IMR-90 (cell line): ENCODE measurements at regions not wholly inside any gene's neighbourhood (a gene's known extent, or its start where the extent isn't known, plus 50 kb on each side); places are given as distances from the start of the nearest gene placed in this dataset.

Experiments
- ATAC-seq: fragments of 200-7000 bp; cut with Tn5 transposase; 2 replicates; pipeline ENCODE4 v1.9.1; 2020; ENCODE audit warnings: low read depth, mild to moderate bottlenecking, moderate library complexity
- BruUV-seq: library from RNA; stranded (reverse); fragments of 400-500 nt; replicated peaks from 2 replicates; lab custom pipeline; 2021; lab: Mats Ljungman, UMichigan
- CTCF ChIA-PET: fragments of 300-600 bp; formaldehyde crosslinking; extraction: SDS; loops from one replicate; lab custom pipeline; 2021; ENCODE audit warnings: antibody characterized with exemption; lab: Yijun Ruan, JAX
- POLR2A ChIA-PET: fragments of 300-600 bp; sonication (Branson Sonifier 250); formaldehyde crosslinking; loops from one replicate; lab custom pipeline; 2022; ENCODE audit warnings: antibody characterized with exemption; ENCODE audit not compliant: unreplicated experiment; lab: Charles Lee
- DNase-seq: peaks from one replicate; pipeline ENCODE4 v3.0.0; 2013
- H2AFZ ChIP-seq: replicated peaks from 2 replicates; pipeline ENCODE3; 2013; ENCODE audit warnings: low read length, mild to moderate bottlenecking; ENCODE audit not compliant: poor library complexity
- H2AK5ac ChIP-seq: 2 replicates; pipeline ENCODE4 v1.6.1; 2013; ENCODE audit warnings: low read depth, low read length, inconsistent platforms
- H2AK9ac ChIP-seq: replicated peaks from 2 replicates; pipeline ENCODE3; 2013; ENCODE audit warnings: mild to moderate bottlenecking, low read depth, low read length, moderate library complexity; ENCODE audit not compliant: poor library complexity
- H2BK120ac ChIP-seq: 2 replicates; pipeline ENCODE4 v1.6.1; 2013; ENCODE audit warnings: low read depth, low read length, inconsistent platforms
- H2BK15ac ChIP-seq: 3 replicates; pipeline ENCODE4 v1.6.1; 2013; ENCODE audit warnings: low read depth, low read length, inconsistent platforms
- H2BK20ac ChIP-seq: 2 replicates; pipeline ENCODE4 v1.6.1; 2013; ENCODE audit warnings: low read depth, mild to moderate bottlenecking, inconsistent platforms, low read length, moderate library complexity
- H2BK5ac ChIP-seq: 2 replicates; pipeline ENCODE4 v1.6.1; 2013; ENCODE audit warnings: mild to moderate bottlenecking, low read depth, low read length, inconsistent platforms; ENCODE audit not compliant: poor library complexity, severe bottlenecking
- H3K14ac ChIP-seq: replicated peaks from 2 replicates; pipeline ENCODE4 v1.6.1; 2013; ENCODE audit warnings: low read depth, low read length, inconsistent platforms
- H3K18ac ChIP-seq: 2 replicates; pipeline ENCODE4 v1.6.1; 2013; ENCODE audit warnings: low read depth, low read length, control low read depth
- H3K23ac ChIP-seq: 2 replicates; pipeline ENCODE4 v1.6.1; 2013; ENCODE audit warnings: low read depth, low read length, inconsistent platforms
- H3K27ac ChIP-seq: 2 replicates; pipeline ENCODE4 v1.5.1; 2013; ENCODE audit warnings: mild to moderate bottlenecking, control low read depth, low read length; ENCODE audit not compliant: insufficient read depth
- H3K27me3 ChIP-seq: 2 replicates; pipeline ENCODE4 v1.6.1; 2013; ENCODE audit warnings: low read length; ENCODE audit not compliant: control insufficient read depth, insufficient read depth
- H3K36me3 ChIP-seq: 2 replicates; pipeline ENCODE4 v1.6.1; 2013; ENCODE audit warnings: low read length, mixed read lengths; ENCODE audit not compliant: control insufficient read depth, insufficient read depth
- H3K4ac ChIP-seq: 2 replicates; pipeline ENCODE4 v1.6.1; 2013; ENCODE audit warnings: low read depth, low read length, inconsistent platforms
- H3K4me1 ChIP-seq: 2 replicates; pipeline ENCODE4 v1.6.1; 2013; ENCODE audit warnings: low read length, mixed read lengths; ENCODE audit not compliant: control insufficient read depth, insufficient read depth
- H3K4me2 ChIP-seq: 2 replicates; pipeline ENCODE4 v1.6.1; 2013; ENCODE audit warnings: low read depth, mild to moderate bottlenecking, control low read depth, low read length, moderate library complexity
- H3K4me3 ChIP-seq: 2 replicates; pipeline ENCODE4 v1.5.1; 2013; ENCODE audit warnings: low read depth, mild to moderate bottlenecking, control low read depth, low read length, moderate library complexity; ENCODE audit not compliant: insufficient read depth
- H3K56ac ChIP-seq: 2 replicates; pipeline ENCODE4 v1.6.1; 2013; ENCODE audit warnings: low read length, inconsistent platforms; ENCODE audit not compliant: insufficient read depth; ENCODE audit errors: extremely low read depth
- H3K79me1 ChIP-seq, 2 experiments: 2 replicates each; pipeline ENCODE4 v1.6.1; 2013; ENCODE audit warnings: low read length in 2 of 2, inconsistent platforms in 1 of 2, low read depth in 1 of 2
- H3K9ac ChIP-seq: 2 replicates; pipeline ENCODE4 v1.6.1; 2013; ENCODE audit warnings: low read depth, low read length, control low read depth
- H3K9me1 ChIP-seq: 2 replicates; pipeline ENCODE4 v1.6.1; 2013; ENCODE audit warnings: low read length, inconsistent platforms; ENCODE audit not compliant: insufficient read depth
- H3K9me3 ChIP-seq: 2 replicates; pipeline ENCODE4 v1.6.1; 2013; ENCODE audit warnings: low read length; ENCODE audit not compliant: control insufficient read depth, insufficient read depth
- H4K20me1 ChIP-seq: 2 replicates; pipeline ENCODE4 v1.6.1; 2013; ENCODE audit warnings: low read length, inconsistent platforms; ENCODE audit not compliant: insufficient read depth
- H4K5ac ChIP-seq: 2 replicates; pipeline ENCODE4 v1.6.1; 2013; ENCODE audit warnings: mild to moderate bottlenecking, low read depth, low read length, control low read depth
- H4K8ac ChIP-seq, 2 experiments: 2 replicates each; pipeline ENCODE4 v1.6.1; 2013; ENCODE audit warnings: low read depth in 2 of 2, low read length in 2 of 2, control low read depth in 1 of 2, inconsistent platforms in 1 of 2
- H4K91ac ChIP-seq: 2 replicates; pipeline ENCODE4 v1.6.1; 2013; ENCODE audit warnings: low read depth, low read length, inconsistent platforms; ENCODE audit not compliant: insufficient read depth
- CHD1 ChIP-seq: IDR thresholded peaks from 2 replicates; pipeline ENCODE4 v1.6.1; 2012; ENCODE audit warnings: low read depth, low read length, improper control_type of control experiment
- ELK1 ChIP-seq: fragments of 150-350 bp; IDR thresholded peaks from 2 replicates; pipeline ENCODE4 v1.6.1; 2016; ENCODE audit warnings: low read depth, mild to moderate bottlenecking, low read length, moderate library complexity, borderline replicate concordance
- MAFK ChIP-seq: IDR thresholded peaks from 2 replicates; pipeline ENCODE4 v1.6.1; 2012; ENCODE audit warnings: low read depth, low read length, improper control_type of control experiment
- MXI1 ChIP-seq: IDR thresholded peaks from 2 replicates; pipeline ENCODE4 v1.6.1; 2012; ENCODE audit warnings: low read depth, mild to moderate bottlenecking, low read length, moderate library complexity, borderline replicate concordance
- NFE2L2 ChIP-seq: fragments of 150-350 bp; IDR thresholded peaks from 2 replicates; pipeline ENCODE4 v1.6.1; 2016; ENCODE audit warnings: low read depth, mild to moderate bottlenecking, low read length
- POLR2A ChIP-seq: IDR thresholded peaks from 2 replicates; pipeline ENCODE4 v1.6.1; 2012; ENCODE audit warnings: mild to moderate bottlenecking, low read depth, low read length
- RAD21 ChIP-seq: IDR thresholded peaks from 2 replicates; pipeline ENCODE4 v1.6.1; 2012; ENCODE audit warnings: low read length, improper control_type of control experiment
- RCOR1 ChIP-seq: IDR thresholded peaks from 2 replicates; pipeline ENCODE4 v1.6.1; 2012; ENCODE audit warnings: mild to moderate bottlenecking, low read length, improper control_type of control experiment; ENCODE audit not compliant: insufficient replicate concordance
- SMC3 ChIP-seq: fragments of 150-350 bp; IDR thresholded peaks from 2 replicates; pipeline ENCODE4 v1.6.1; 2016; ENCODE audit warnings: low read depth, mild to moderate bottlenecking, antibody characterized with exemption, low read length, moderate library complexity
- WGBS, 2 experiments: methylation state at CpG; one replicate each; pipeline versions ENCODE4 v1.1.5 to v1.1.7; 2013; ENCODE audit warnings: missing lambda C conversion rate in 2 of 2; ENCODE audit not compliant: insufficient read length in 1 of 2; ENCODE audit errors: extremely low coverage in 2 of 2; 5-methylcytosine and 5-hydroxymethylcytosine counted together
- dilution Hi-C: fragments of 300-500 bp; cut with HindIII; formaldehyde crosslinking; loops from one replicate; pipeline ENCODE4 v1.14.3; 2018; ENCODE audit warnings: low sequenced_read_pairs; ENCODE audit not compliant: unreplicated experiment
- in situ Hi-C: fragments of 300-500 bp; cut with MboI; formaldehyde crosslinking; loops from 3 replicates; pipeline ENCODE4 v1.14.3; 2019; ENCODE audit warnings: low sequenced_read_pairs, inconsistent platforms, mixed read lengths
- intact Hi-C: fragments of 100-400 bp; cut with micrococcal nuclease; formaldehyde crosslinking; loops from 2 replicates; pipeline ENCODE4 v1.10.0; 2022
- TF ChIP-seq, protein P1 (sequence below): conservative IDR thresholded peaks from 2 replicates; pipeline ENCODE4 v1.5.1; 2012; ENCODE audit warnings: mild to moderate bottlenecking, low read depth, low read length, improper control_type of control experiment
- TF ChIP-seq, protein P2 (sequence below): fragments of 150-350 bp; IDR thresholded peaks from 2 replicates; pipeline ENCODE4 v1.6.1; 2017; ENCODE audit warnings: mild to moderate bottlenecking, antibody characterized with exemption, low read length, low read depth

GRCh38 chr11:116697011-116697410 is 75.8 kb downstream of the BUD13 start:
- H3K9me1 ChIP-seq: no peaks in the 10 kb centered on the region
- no peaks in the 10 kb centered on the region for H3K36me3 ChIP-seq
- no peak overlapping the region for H2BK15ac ChIP-seq
- ATAC-seq (no peak), DNase-seq (no peak)
- no peaks in the 10 kb centered on the region for H3K9me3 ChIP-seq
- no peak overlapping the region for H3K56ac ChIP-seq
- H2AK9ac ChIP-seq: no peak overlapping the region
- POLR2A ChIA-PET: no interaction called here
- dilution Hi-C loops (no loop called here), intact Hi-C loops (no loop called here), in situ Hi-C loops (loop anchor here (25.0 kb wide), 1 partner anchor 1360 kb away; no protein-coding TSS in a partner anchor)
- H2BK20ac ChIP-seq: no peak overlapping the region
- H3K14ac ChIP-seq: no peak overlapping the region
- H3K27ac ChIP-seq: no peak overlapping the region
- no peak overlapping the region for H2BK120ac ChIP-seq
- TF ChIP-seq CHD1 (no peak), MXI1 (no peak), NFE2L2 (no peak), POLR2A (no peak), RCOR1 (no peak), SMC3 (no peak), MAFK (no peak), RAD21 (no peak), ELK1 (no peak)
- TF ChIP-seq, protein P1, sequence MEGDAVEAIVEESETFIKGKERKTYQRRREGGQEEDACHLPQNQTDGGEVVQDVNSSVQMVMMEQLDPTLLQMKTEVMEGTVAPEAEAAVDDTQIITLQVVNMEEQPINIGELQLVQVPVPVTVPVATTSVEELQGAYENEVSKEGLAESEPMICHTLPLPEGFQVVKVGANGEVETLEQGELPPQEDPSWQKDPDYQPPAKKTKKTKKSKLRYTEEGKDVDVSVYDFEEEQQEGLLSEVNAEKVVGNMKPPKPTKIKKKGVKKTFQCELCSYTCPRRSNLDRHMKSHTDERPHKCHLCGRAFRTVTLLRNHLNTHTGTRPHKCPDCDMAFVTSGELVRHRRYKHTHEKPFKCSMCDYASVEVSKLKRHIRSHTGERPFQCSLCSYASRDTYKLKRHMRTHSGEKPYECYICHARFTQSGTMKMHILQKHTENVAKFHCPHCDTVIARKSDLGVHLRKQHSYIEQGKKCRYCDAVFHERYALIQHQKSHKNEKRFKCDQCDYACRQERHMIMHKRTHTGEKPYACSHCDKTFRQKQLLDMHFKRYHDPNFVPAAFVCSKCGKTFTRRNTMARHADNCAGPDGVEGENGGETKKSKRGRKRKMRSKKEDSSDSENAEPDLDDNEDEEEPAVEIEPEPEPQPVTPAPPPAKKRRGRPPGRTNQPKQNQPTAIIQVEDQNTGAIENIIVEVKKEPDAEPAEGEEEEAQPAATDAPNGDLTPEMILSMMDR: no peak
- TF ChIP-seq, protein P2, sequence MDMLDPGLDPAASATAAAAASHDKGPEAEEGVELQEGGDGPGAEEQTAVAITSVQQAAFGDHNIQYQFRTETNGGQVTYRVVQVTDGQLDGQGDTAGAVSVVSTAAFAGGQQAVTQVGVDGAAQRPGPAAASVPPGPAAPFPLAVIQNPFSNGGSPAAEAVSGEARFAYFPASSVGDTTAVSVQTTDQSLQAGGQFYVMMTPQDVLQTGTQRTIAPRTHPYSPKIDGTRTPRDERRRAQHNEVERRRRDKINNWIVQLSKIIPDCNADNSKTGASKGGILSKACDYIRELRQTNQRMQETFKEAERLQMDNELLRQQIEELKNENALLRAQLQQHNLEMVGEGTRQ: no peak
- BruUV-seq: no TSS peak
- H3K4me1 ChIP-seq: no peaks in the 10 kb centered on the region
- no peak overlapping the region for H2BK5ac ChIP-seq
- no peak overlapping the region for H3K4ac ChIP-seq
- CTCF ChIA-PET: no interaction called here
- no peak overlapping the region for H3K23ac ChIP-seq
- H2AK5ac ChIP-seq: no peak overlapping the region
- no peak overlapping the region for H3K9ac ChIP-seq
- no peak overlapping the region for H4K91ac ChIP-seq
- no CpG with 5 or more reads among the region's 4 CpGs for WGBS, 2 experiments
- no peak overlapping the region for H3K18ac ChIP-seq
- no peak overlapping the region for H3K4me3 ChIP-seq
- H4K20me1 ChIP-seq: no peaks in the 10 kb centered on the region; the same call in 1 of the 2 replicates
- H4K5ac ChIP-seq: no peak overlapping the region
- H3K4me2 ChIP-seq: no peak overlapping the region
- no peak overlapping the region for H4K8ac ChIP-seq
- no peak overlapping the region for H2AFZ ChIP-seq
- H3K27me3 ChIP-seq: peaks cover 18% of the 10 kb centered on the region
- no peaks in the 10 kb centered on the region for H3K79me1 ChIP-seq
